IMR-90 (cell line): ENCODE measurements at regions not wholly inside any gene's neighbourhood (a gene's known extent, or its start where the extent isn't known, plus 50 kb on each side); places are given as distances from the start of the nearest gene placed in this dataset.

Experiments used
- CEBPB ChIP-seq: IDR thresholded peaks from 2 replicates; pipeline ENCODE4 v1.6.1; 2012; ENCODE audit warnings: low read depth, low read length, improper control_type of control experiment
- FOS ChIP-seq: fragments of 150-350 bp; IDR thresholded peaks from 2 replicates; pipeline ENCODE4 v1.6.1; 2016; ENCODE audit warnings: low read depth, low read length
- POLR2A ChIP-seq: IDR thresholded peaks from 2 replicates; pipeline ENCODE4 v1.6.1; 2012; ENCODE audit warnings: mild to moderate bottlenecking, low read depth, low read length
- RAD21 ChIP-seq: IDR thresholded peaks from 2 replicates; pipeline ENCODE4 v1.6.1; 2012; ENCODE audit warnings: low read length, improper control_type of control experiment
- RFX5 ChIP-seq: IDR thresholded peaks from 2 replicates; pipeline ENCODE4 v1.8.0; 2012; ENCODE audit warnings: low read depth, mild to moderate bottlenecking, low read length, moderate library complexity
- SMC3 ChIP-seq: fragments of 150-350 bp; IDR thresholded peaks from 2 replicates; pipeline ENCODE4 v1.6.1; 2016; ENCODE audit warnings: low read depth, mild to moderate bottlenecking, antibody characterized with exemption, low read length, moderate library complexity
- TF ChIP-seq, protein P1 (sequence below): conservative IDR thresholded peaks from 2 replicates; pipeline ENCODE4 v1.5.1; 2012; ENCODE audit warnings: mild to moderate bottlenecking, low read depth, low read length, improper control_type of control experiment
- TF ChIP-seq, protein P2 (sequence below): fragments of 150-350 bp; IDR thresholded peaks from 2 replicates; pipeline ENCODE4 v1.6.1; 2016; ENCODE audit warnings: low read depth, mild to moderate bottlenecking, low read length, moderate library complexity, borderline replicate concordance

DNA sequence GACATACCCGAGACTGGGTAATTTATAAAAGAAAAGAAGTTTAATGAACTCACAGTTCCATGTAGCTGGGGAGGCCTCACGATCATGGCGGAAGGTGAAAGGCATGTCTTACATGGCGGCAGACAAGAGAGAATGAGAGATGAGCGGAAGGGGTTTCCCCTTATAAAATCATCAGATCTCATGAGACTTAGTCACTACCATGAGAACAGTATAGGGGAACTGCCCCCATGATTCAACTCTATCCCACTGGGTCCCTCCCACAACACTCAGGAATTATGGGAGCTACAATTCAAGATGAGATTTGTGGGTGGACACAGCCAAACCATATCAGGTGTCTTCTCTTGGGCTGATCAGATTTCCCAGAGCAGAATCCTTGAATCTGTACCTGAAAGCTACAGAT lies 617.3 kb upstream of the ID2 start:
- TF ChIP-seq POLR2A = no peak
- no peak for TF ChIP-seq RFX5
- no peak for TF ChIP-seq CEBPB
- TF ChIP-seq SMC3 = no peak
- TF ChIP-seq FOS = no peak
- TF ChIP-seq, protein P1, sequence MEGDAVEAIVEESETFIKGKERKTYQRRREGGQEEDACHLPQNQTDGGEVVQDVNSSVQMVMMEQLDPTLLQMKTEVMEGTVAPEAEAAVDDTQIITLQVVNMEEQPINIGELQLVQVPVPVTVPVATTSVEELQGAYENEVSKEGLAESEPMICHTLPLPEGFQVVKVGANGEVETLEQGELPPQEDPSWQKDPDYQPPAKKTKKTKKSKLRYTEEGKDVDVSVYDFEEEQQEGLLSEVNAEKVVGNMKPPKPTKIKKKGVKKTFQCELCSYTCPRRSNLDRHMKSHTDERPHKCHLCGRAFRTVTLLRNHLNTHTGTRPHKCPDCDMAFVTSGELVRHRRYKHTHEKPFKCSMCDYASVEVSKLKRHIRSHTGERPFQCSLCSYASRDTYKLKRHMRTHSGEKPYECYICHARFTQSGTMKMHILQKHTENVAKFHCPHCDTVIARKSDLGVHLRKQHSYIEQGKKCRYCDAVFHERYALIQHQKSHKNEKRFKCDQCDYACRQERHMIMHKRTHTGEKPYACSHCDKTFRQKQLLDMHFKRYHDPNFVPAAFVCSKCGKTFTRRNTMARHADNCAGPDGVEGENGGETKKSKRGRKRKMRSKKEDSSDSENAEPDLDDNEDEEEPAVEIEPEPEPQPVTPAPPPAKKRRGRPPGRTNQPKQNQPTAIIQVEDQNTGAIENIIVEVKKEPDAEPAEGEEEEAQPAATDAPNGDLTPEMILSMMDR = no peak
- TF ChIP-seq, protein P2, sequence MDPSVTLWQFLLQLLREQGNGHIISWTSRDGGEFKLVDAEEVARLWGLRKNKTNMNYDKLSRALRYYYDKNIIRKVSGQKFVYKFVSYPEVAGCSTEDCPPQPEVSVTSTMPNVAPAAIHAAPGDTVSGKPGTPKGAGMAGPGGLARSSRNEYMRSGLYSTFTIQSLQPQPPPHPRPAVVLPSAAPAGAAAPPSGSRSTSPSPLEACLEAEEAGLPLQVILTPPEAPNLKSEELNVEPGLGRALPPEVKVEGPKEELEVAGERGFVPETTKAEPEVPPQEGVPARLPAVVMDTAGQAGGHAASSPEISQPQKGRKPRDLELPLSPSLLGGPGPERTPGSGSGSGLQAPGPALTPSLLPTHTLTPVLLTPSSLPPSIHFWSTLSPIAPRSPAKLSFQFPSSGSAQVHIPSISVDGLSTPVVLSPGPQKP = no peak
- no peak for TF ChIP-seq RAD21
